GM12878 (cell line): ENCODE measurements at regions not wholly inside any gene's neighbourhood (a gene's known extent, or its start where the extent isn't known, plus 50 kb on each side); places are given as distances from the start of the nearest gene placed in this dataset.

ENCODE experiments used
- ATAC-seq: fragments of 200-7000 bp; cut with Tn5 transposase; 3 replicates; pipeline ENCODE4 v1.9.1; 2020; ENCODE audit warnings: mild to moderate bottlenecking, moderate library complexity
- BruUV-seq: library from RNA; stranded (reverse); fragments of 400-500 nt; replicated peaks from 2 replicates; lab custom pipeline; 2021; lab: Mats Ljungman, UMichigan
- CTCF ChIA-PET: fragments of 300-600 bp; sonication (Branson Sonifier 250); formaldehyde crosslinking; extraction: SDS; loops from one replicate; lab custom pipeline; 2021; ENCODE audit warnings: inconsistent platforms; lab: Yijun Ruan, JAX
- POLR2A ChIA-PET: fragments of 350-600 bp; formaldehyde crosslinking; extraction: SDS; loops from one replicate; lab custom pipeline; 2021; ENCODE audit warnings: inconsistent platforms; lab: Charles Lee
- RAD21 ChIA-PET: fragments of 300-600 bp; sonication (Branson Sonifier 250); formaldehyde crosslinking; loops from one replicate; lab custom pipeline; 2023; ENCODE audit warnings: antibody characterized with exemption; ENCODE audit not compliant: unreplicated experiment; lab: Charles Lee
- SMC1A ChIA-PET: fragments of 300-600 bp; sonication (Branson Sonifier 250); formaldehyde crosslinking; loops from one replicate; lab custom pipeline; 2023; ENCODE audit not compliant: unreplicated experiment, uncharacterized antibody; lab: Charles Lee
- DNase-seq: peaks from one replicate; pipeline ENCODE4 v3.0.0-alpha.2; 2011; ENCODE audit warnings: low read depth, low spot score
- FAIRE-seq: peaks from 3 replicates; lab custom pipeline; 2011; peaks lifted over from hg19 to GRCh38; lab: Jason Lieb, UNC
- H2AFZ ChIP-seq: 2 replicates; pipeline ENCODE4 v1.6.0; 2011; ENCODE audit warnings: low read depth, low read length, control low read depth; ENCODE audit not compliant: control insufficient read depth
- H3K27ac ChIP-seq: 2 replicates; pipeline ENCODE4 v1.5.1; 2011; ENCODE audit warnings: control low read depth; ENCODE audit not compliant: control insufficient read depth, insufficient read depth
- H3K27me3 ChIP-seq, 2 experiments: replicated peaks in 1 of 2; 2 replicates each; pipeline versions ENCODE4 v1.6.0 to v1.6.1; 2011; ENCODE audit warnings: low read length in 1 of 2; ENCODE audit not compliant: control insufficient read depth in 2 of 2, insufficient read depth in 2 of 2
- H3K36me3 ChIP-seq, 2 experiments: 2 replicates each; pipeline ENCODE4 v1.5.1; 2011; ENCODE audit warnings: low read length in 1 of 2; ENCODE audit not compliant: control insufficient read depth in 2 of 2, insufficient read depth in 2 of 2
- H3K4me1 ChIP-seq: 2 replicates; pipeline ENCODE4 v1.6.1; 2011; ENCODE audit warnings: mild to moderate bottlenecking, low read length, moderate library complexity, mixed read lengths; ENCODE audit not compliant: control insufficient read depth, insufficient read depth
- H3K4me2 ChIP-seq: 2 replicates; pipeline ENCODE4 v1.6.0; 2011; ENCODE audit warnings: control low read depth; ENCODE audit not compliant: control insufficient read depth, insufficient read depth
- H3K4me3 ChIP-seq: fragments of 200-600 bp; sonication (generic); 2 replicates; pipeline ENCODE4 v1.5.1; 2016
- H3K79me2 ChIP-seq: 2 replicates; pipeline ENCODE4 v1.6.0; 2011; ENCODE audit warnings: low read length; ENCODE audit not compliant: control insufficient read depth, insufficient read depth
- H3K9ac ChIP-seq: 2 replicates; pipeline ENCODE4 v1.8.0; 2011; ENCODE audit warnings: low read length, control low read depth, mixed read lengths; ENCODE audit not compliant: control insufficient read depth, insufficient read depth
- H3K9me3 ChIP-seq: replicated peaks from 3 replicates; pipeline ENCODE4 v1.5.1; 2011; ENCODE audit warnings: mild to moderate bottlenecking, low read length; ENCODE audit not compliant: control insufficient read depth, insufficient read depth
- H4K20me1 ChIP-seq: 2 replicates; pipeline ENCODE4 v1.6.0; 2011; ENCODE audit not compliant: control insufficient read depth, insufficient read depth
- ASH2L ChIP-seq: fragments of 300-600, 200-600 bp; sonication (generic); IDR thresholded peaks from 2 replicates; pipeline ENCODE4 v1.6.1; 2017; ENCODE audit warnings: low read depth, mild to moderate bottlenecking, borderline replicate concordance
- ATF3 ChIP-seq: IDR thresholded peaks from 2 replicates; pipeline ENCODE4 v1.6.1; 2011; ENCODE audit warnings: low read depth, mild to moderate bottlenecking, low read length, moderate library complexity, borderline replicate concordance; ENCODE audit errors: extremely low read depth
- CEBPB ChIP-seq, 2 experiments: fragments of 150-350 bp in 1 of 2; IDR thresholded peaks; 2 replicates each; pipeline ENCODE4 v1.6.1; 2012 to 2014; ENCODE audit warnings: low read depth in 2 of 2, low read length in 2 of 2, borderline replicate concordance in 1 of 2, inconsistent platforms in 1 of 2
- CHD4 ChIP-seq: fragments of 200-600 bp; sonication (generic); IDR thresholded peaks from 2 replicates; pipeline ENCODE4 v1.6.1; 2016; ENCODE audit warnings: mild to moderate bottlenecking
- CREM ChIP-seq: IDR thresholded peaks from 2 replicates; pipeline ENCODE4 v1.6.1; 2014; ENCODE audit warnings: antibody characterized with exemption, low read depth
- ELK1 ChIP-seq: IDR thresholded peaks from 2 replicates; pipeline ENCODE4 v1.6.1; 2012; ENCODE audit warnings: low read depth, low read length, improper control_type of control experiment
- KAT2A ChIP-seq: conservative IDR thresholded peaks from 2 replicates; pipeline ENCODE4 v1.6.1; 2011; ENCODE audit warnings: low read depth, low read length; ENCODE audit not compliant: control insufficient read depth
- KLF5 ChIP-seq: fragments of 450-650 bp; IDR thresholded peaks from 2 replicates; pipeline ENCODE4 v1.6.1; 2014; ENCODE audit warnings: mild to moderate bottlenecking; ENCODE audit not compliant: partially characterized antibody
- MXI1 ChIP-seq: fragments of 150-350 bp; IDR thresholded peaks from 2 replicates; pipeline ENCODE4 v1.6.1; 2011; ENCODE audit warnings: low read depth, mild to moderate bottlenecking, inconsistent platforms, low read length, improper control_type of control experiment
- NFYA ChIP-seq: IDR thresholded peaks from 2 replicates; pipeline ENCODE4 v1.6.1; 2011; ENCODE audit warnings: low read depth, mild to moderate bottlenecking, low read length, improper control_type of control experiment, borderline replicate concordance
- PAX8 ChIP-seq: fragments of 450-650 bp; IDR thresholded peaks from 2 replicates; pipeline ENCODE4 v1.6.1; 2017; ENCODE audit warnings: mild to moderate bottlenecking, moderate library complexity
- PBX3 ChIP-seq: IDR thresholded peaks from 2 replicates; pipeline ENCODE4 v1.6.1; 2011; ENCODE audit warnings: mild to moderate bottlenecking, low read depth, low read length, moderate library complexity; ENCODE audit not compliant: insufficient replicate concordance
- RB1 ChIP-seq: fragments of 450-650 bp; formaldehyde crosslinking; IDR thresholded peaks from 2 replicates; pipeline ENCODE4 v1.6.1; 2017; ENCODE audit warnings: mild to moderate bottlenecking, borderline replicate concordance
- TAF1 ChIP-seq: IDR thresholded peaks from 2 replicates; pipeline ENCODE4 v1.6.1; 2011; ENCODE audit warnings: mild to moderate bottlenecking, low read depth, low read length, borderline replicate concordance
- ZBED1 ChIP-seq: IDR thresholded peaks from 2 replicates; pipeline ENCODE4 v1.6.1; 2016; ENCODE audit warnings: borderline replicate concordance
- WGBS: methylation state at CpG from one replicate; pipeline ENCODE4 v1.1.6; 2016; ENCODE audit warnings: low lambda C conversion rate; ENCODE audit not compliant: insufficient replicate concordance, insufficient coverage; ENCODE audit errors: missing lambda C conversion rate; 5-methylcytosine and 5-hydroxymethylcytosine counted together
- in situ Hi-C: fragments of 300-500 bp; cut with MboI; formaldehyde crosslinking; loops from 9 replicates; pipeline ENCODE4 v1.14.3; 2018; ENCODE audit warnings: mixed read lengths
- intact Hi-C: fragments of 100-400 bp; cut with micrococcal nuclease; formaldehyde crosslinking; loops from one replicate; pipeline ENCODE4 v1.14.2; 2022; ENCODE audit not compliant: unreplicated experiment
- TF ChIP-seq, protein P1 (sequence below): IDR thresholded peaks from 2 replicates; pipeline ENCODE4 v1.6.1; 2011; ENCODE audit warnings: borderline replicate concordance, low read depth, mild to moderate bottlenecking, moderate library complexity, mixed read lengths, low read length; ENCODE audit not compliant: insufficient read depth; ENCODE audit errors: extremely low read length
- TF ChIP-seq, protein P2 (sequence below): fragments of 450-650 bp; IDR thresholded peaks from 2 replicates; pipeline ENCODE4 v1.6.1; 2017; ENCODE audit warnings: antibody characterized with exemption, mild to moderate bottlenecking, moderate library complexity

DNA sequence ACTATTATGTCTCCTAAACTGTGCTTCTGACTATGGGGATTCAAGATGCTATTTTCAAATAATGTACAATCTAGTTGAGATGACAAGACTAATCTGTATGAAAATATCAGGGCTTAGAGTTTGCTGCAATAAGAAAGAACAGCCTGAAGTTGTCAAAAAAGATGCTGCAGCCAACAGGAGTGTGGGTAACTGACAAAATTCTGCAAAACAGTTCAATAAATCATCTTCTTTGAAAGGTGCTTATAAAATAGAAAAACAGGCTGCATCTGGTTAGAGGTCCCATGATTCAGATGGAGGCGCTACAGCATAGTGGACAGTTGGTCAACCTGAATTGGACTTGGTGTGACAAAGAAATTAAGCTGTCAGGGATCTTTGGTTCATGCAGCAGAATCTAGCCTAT is 511.0 kb downstream of the XPNPEP1 start:
- no peaks in the 10 kb centered on the region for H3K27me3 ChIP-seq
- RAD21 ChIA-PET: no interaction called here
- H4K20me1 ChIP-seq: no peaks in the 10 kb centered on the region
- no peaks in the 10 kb centered on the region for H3K9me3 ChIP-seq
- SMC1A ChIA-PET: interaction anchor here (0.5 kb wide), 1 partner anchor 872 kb away, joined by 3 read pairs; no protein-coding TSS in a partner anchor
- TF ChIP-seq NFYA (no peak), KAT2A (no peak), ATF3 (no peak), MXI1 (no peak), ELK1 (no peak), PAX8 (no peak), CREM (no peak), ASH2L (no peak), KLF5 (no peak), PBX3 (no peak), CEBPB (IDR thresholded peaks at IDR 0.05; ENCODE audit: borderline replicate concordance in 1 of 2, low read depth in 2 of 2, low read length in 2 of 2) (no peak), ZBED1 (no peak), CHD4 (no peak), RB1 (no peak), TAF1 (no peak)
- TF ChIP-seq, protein P1, sequence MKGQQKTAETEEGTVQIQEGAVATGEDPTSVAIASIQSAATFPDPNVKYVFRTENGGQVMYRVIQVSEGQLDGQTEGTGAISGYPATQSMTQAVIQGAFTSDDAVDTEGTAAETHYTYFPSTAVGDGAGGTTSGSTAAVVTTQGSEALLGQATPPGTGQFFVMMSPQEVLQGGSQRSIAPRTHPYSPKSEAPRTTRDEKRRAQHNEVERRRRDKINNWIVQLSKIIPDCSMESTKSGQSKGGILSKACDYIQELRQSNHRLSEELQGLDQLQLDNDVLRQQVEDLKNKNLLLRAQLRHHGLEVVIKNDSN: no peak
- TF ChIP-seq, protein P2, sequence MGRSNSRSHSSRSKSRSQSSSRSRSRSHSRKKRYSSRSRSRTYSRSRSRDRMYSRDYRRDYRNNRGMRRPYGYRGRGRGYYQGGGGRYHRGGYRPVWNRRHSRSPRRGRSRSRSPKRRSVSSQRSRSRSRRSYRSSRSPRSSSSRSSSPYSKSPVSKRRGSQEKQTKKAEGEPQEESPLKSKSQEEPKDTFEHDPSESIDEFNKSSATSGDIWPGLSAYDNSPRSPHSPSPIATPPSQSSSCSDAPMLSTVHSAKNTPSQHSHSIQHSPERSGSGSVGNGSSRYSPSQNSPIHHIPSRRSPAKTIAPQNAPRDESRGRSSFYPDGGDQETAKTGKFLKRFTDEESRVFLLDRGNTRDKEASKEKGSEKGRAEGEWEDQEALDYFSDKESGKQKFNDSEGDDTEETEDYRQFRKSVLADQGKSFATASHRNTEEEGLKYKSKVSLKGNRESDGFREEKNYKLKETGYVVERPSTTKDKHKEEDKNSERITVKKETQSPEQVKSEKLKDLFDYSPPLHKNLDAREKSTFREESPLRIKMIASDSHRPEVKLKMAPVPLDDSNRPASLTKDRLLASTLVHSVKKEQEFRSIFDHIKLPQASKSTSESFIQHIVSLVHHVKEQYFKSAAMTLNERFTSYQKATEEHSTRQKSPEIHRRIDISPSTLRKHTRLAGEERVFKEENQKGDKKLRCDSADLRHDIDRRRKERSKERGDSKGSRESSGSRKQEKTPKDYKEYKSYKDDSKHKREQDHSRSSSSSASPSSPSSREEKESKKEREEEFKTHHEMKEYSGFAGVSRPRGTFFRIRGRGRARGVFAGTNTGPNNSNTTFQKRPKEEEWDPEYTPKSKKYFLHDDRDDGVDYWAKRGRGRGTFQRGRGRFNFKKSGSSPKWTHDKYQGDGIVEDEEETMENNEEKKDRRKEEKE: no peak
- TF ChIP-seq, all 136 proteins: peak for 0
- Histone ChIP-seq H3K79me2 (no peaks in the 10 kb centered on the region), H3K36me3 (no peaks in the 10 kb centered on the region), H3K4me2 (no peak overlapping the region), H2AFZ (no peak overlapping the region), H3K4me1 (no peaks in the 10 kb centered on the region), H3K4me3 (no peak overlapping the region), H3K9ac (no peak overlapping the region), H3K27ac (no peak overlapping the region)
- no TSS peak for BruUV-seq
- WGBS: 40% methylated on average over 1 of the region's 1 CpG
- DNase-seq (no peak), ATAC-seq (no peak), FAIRE-seq (no peak)
- in situ Hi-C loops: no loop called here
- CTCF ChIA-PET: no interaction called here
- POLR2A ChIA-PET: no interaction called here
- intact Hi-C loops: no loop called here
